Endothelial cell of umbilical vein (primary cell): ENCODE measurements at regions not wholly inside any gene's neighbourhood (a gene's known extent, or its start where the extent isn't known, plus 50 kb on each side); places are given as distances from the start of the nearest gene placed in this dataset.

Experiments
- BruUV-seq: library from RNA; stranded (reverse); fragments of 400-500 nt; replicated peaks from 2 replicates; lab custom pipeline; 2021; lab: Mats Ljungman, UMichigan
- CTCF ChIA-PET: fragments of 300-600, 350-600 bp; sonication (Branson Sonifier 250); formaldehyde crosslinking; loops from one replicate; lab custom pipeline; 2021; ENCODE audit warnings: antibody characterized with exemption, inconsistent platforms; lab: Charles Lee
- POLR2A ChIA-PET: fragments of 300-600, 350-600 bp; sonication (Branson Sonifier 250); formaldehyde crosslinking; loops from one replicate; lab custom pipeline; 2021; ENCODE audit warnings: antibody characterized with exemption, inconsistent platforms; lab: Charles Lee
- DNase-seq: peaks from one replicate; pipeline ENCODE4 v3.0.0-alpha.2; 2011; ENCODE audit warnings: low read depth, low spot score
- FAIRE-seq: peaks from 2 replicates; lab custom pipeline; 2011; peaks lifted over from hg19 to GRCh38; lab: Jason Lieb, UNC
- H2AFZ ChIP-seq: 2 replicates; pipeline ENCODE4 v1.6.0; 2012; ENCODE audit warnings: low read depth, low read length, control low read depth, inconsistent platforms
- H3K27ac ChIP-seq: 2 replicates; pipeline ENCODE4 v1.5.1; 2011; ENCODE audit warnings: low read depth, mild to moderate bottlenecking, control low read depth, low read length, moderate library complexity; ENCODE audit not compliant: insufficient read depth
- H3K27me3 ChIP-seq, 2 experiments: 2 replicates each; pipeline versions ENCODE4 v1.6.0 to v1.6.1; 2011; ENCODE audit warnings: low read length in 2 of 2, mixed read lengths in 1 of 2; ENCODE audit not compliant: control insufficient read depth in 2 of 2, insufficient read depth in 2 of 2
- H3K36me3 ChIP-seq, 2 experiments: 2 replicates in 1 of 2; 3 replicates in 1 of 2; pipeline ENCODE4 v1.5.1; 2011; ENCODE audit warnings: low read length in 2 of 2, mild to moderate bottlenecking in 1 of 2, moderate library complexity in 1 of 2; ENCODE audit not compliant: control insufficient read depth in 2 of 2, insufficient read depth in 2 of 2; ENCODE audit errors: extremely low read depth in 1 of 2
- H3K4me1 ChIP-seq: 3 replicates; pipeline ENCODE4 v1.5.1; 2011; ENCODE audit warnings: mild to moderate bottlenecking, low read length; ENCODE audit not compliant: control insufficient read depth, insufficient read depth; ENCODE audit errors: extremely low read depth
- H3K4me2 ChIP-seq: 2 replicates; pipeline ENCODE4 v1.6.1; 2011; ENCODE audit warnings: low read length, control low read depth, mixed read lengths; ENCODE audit not compliant: insufficient read depth
- H3K4me3 ChIP-seq, 3 experiments: fragments of 200-600 bp in 1 of 3; sonication (generic), shearing (Covaris generic) in 1 of 3; replicated peaks in 1 of 3; 2 replicates each; pipeline ENCODE4 v1.5.1; 2011 to 2016; ENCODE audit warnings: control low read depth in 3 of 3, low read length in 3 of 3, mild to moderate bottlenecking in 2 of 3, inconsistent platforms in 1 of 3, low read depth in 1 of 3, moderate library complexity in 1 of 3; ENCODE audit not compliant: insufficient read depth in 1 of 3
- H3K79me2 ChIP-seq: 2 replicates; pipeline ENCODE4 v1.6.0; 2012; ENCODE audit warnings: low read length, inconsistent platforms; ENCODE audit not compliant: control insufficient read depth, insufficient read depth
- H3K9ac ChIP-seq: replicated peaks from 2 replicates; pipeline ENCODE3; 2011; ENCODE audit warnings: low read length, control low read depth; ENCODE audit not compliant: insufficient read depth; ENCODE audit errors: extremely low read depth
- H3K9me1 ChIP-seq: replicated peaks from 3 replicates; pipeline ENCODE4 v1.6.0; 2011; ENCODE audit warnings: mild to moderate bottlenecking, low read length; ENCODE audit not compliant: control insufficient read depth, insufficient read depth; ENCODE audit errors: extremely low read depth
- H3K9me3 ChIP-seq: replicated peaks from 2 replicates; pipeline ENCODE4 v1.5.1; 2012; ENCODE audit warnings: low read length, inconsistent platforms; ENCODE audit not compliant: control insufficient read depth, insufficient read depth
- H4K20me1 ChIP-seq: replicated peaks from 2 replicates; pipeline ENCODE3; 2011; ENCODE audit warnings: mild to moderate bottlenecking, low read length; ENCODE audit not compliant: control insufficient read depth, insufficient read depth; ENCODE audit errors: extremely low read depth
- FOS ChIP-seq: IDR thresholded peaks from 2 replicates; pipeline ENCODE4 v1.6.1; 2011; ENCODE audit warnings: mild to moderate bottlenecking, low read length, moderate library complexity, borderline replicate concordance; ENCODE audit not compliant: insufficient read depth
- GATA2 ChIP-seq: IDR thresholded peaks from 2 replicates; pipeline ENCODE4 v1.7.0; 2011; ENCODE audit warnings: low read depth, mild to moderate bottlenecking, moderate library complexity, mixed read lengths, low read length; ENCODE audit not compliant: insufficient read length, insufficient read depth
- MYC ChIP-seq: IDR thresholded peaks from one replicate; pipeline ENCODE4 v1.6.1; 2011; ENCODE audit warnings: mild to moderate bottlenecking, low read depth, low read length
- POLR2A ChIP-seq: IDR thresholded peaks from 2 replicates; pipeline ENCODE4 v1.6.1; 2012; ENCODE audit warnings: low read depth, mild to moderate bottlenecking, control low read depth, low read length
- POLR2AphosphoS5 ChIP-seq: IDR thresholded peaks from 2 replicates; pipeline ENCODE4 v1.6.1; 2012; ENCODE audit warnings: low read depth, mild to moderate bottlenecking, control low read depth, low read length, moderate library complexity; ENCODE audit not compliant: insufficient read depth
- dilution Hi-C: fragments of 300-500 bp; cut with MboI; formaldehyde crosslinking; loops from one replicate; pipeline ENCODE4 v1.15.0; 2019; ENCODE audit warnings: low sequenced_read_pairs; ENCODE audit not compliant: extremely low pct_ligation_motif_present
- intact Hi-C: fragments of 100-400 bp; cut with micrococcal nuclease; formaldehyde crosslinking; loops from one replicate; pipeline ENCODE4 v1.10.0; 2022
- TF ChIP-seq, protein P1 (sequence below), 2 donors: IDR thresholded peaks; 1 replicate in 1 of 2; 2 replicates in 1 of 2; pipeline ENCODE4 v1.5.1; 2011; ENCODE audit warnings: low read length in 2 of 2, mild to moderate bottlenecking in 2 of 2, moderate library complexity in 2 of 2, control low read depth in 1 of 2, inconsistent platforms in 1 of 2, low read depth in 1 of 2; ENCODE audit not compliant: insufficient read depth in 1 of 2; ENCODE audit errors: extremely low read depth in 1 of 2
- TF ChIP-seq, protein P2 (sequence below): IDR thresholded peaks from 2 replicates; pipeline ENCODE4 v1.6.1; 2011; ENCODE audit not compliant: insufficient read depth, insufficient read length

DNA sequence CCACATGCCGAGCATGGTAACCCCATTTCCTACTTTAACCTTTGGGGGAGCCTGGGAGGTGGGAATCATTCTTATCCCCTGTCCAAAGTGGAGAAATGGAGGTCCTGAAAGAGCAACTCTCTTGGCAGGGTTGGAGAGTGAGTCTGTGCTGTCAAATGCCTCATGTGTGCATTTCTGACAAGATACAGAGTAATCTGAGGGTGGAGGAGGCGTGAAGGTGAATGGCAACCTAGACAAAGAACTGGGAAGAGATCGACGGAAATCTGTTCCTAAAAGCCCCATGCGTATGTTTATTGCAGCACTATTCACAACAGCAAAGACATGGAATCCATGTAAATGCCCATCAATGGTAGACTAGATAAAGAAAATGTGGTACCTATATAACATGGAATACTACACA is 63.8 kb upstream of the USP29 start:
- no TSS peak for BruUV-seq
- Histone ChIP-seq H3K4me1 (no peaks in the 10 kb centered on the region), H4K20me1 (no peaks in the 10 kb centered on the region), H3K9ac (no peak overlapping the region), H3K4me2 (no peak overlapping the region), H3K27me3 (no peaks in the 10 kb centered on the region), H3K4me3 (no peak overlapping the region), H3K79me2 (no peaks in the 10 kb centered on the region), H2AFZ (no peak overlapping the region), H3K36me3 (no peaks in the 10 kb centered on the region), H3K9me3 (no peaks in the 10 kb centered on the region), H3K27ac (no peak overlapping the region), H3K9me1 (no peaks in the 10 kb centered on the region)
- POLR2A ChIA-PET, result no interaction called here
- dilution Hi-C loops, result no loop called here
- intact Hi-C loops, result no loop called here
- CTCF ChIA-PET, result no interaction called here
- FAIRE-seq (no peak), DNase-seq (no peak)
- TF ChIP-seq, protein P1, sequence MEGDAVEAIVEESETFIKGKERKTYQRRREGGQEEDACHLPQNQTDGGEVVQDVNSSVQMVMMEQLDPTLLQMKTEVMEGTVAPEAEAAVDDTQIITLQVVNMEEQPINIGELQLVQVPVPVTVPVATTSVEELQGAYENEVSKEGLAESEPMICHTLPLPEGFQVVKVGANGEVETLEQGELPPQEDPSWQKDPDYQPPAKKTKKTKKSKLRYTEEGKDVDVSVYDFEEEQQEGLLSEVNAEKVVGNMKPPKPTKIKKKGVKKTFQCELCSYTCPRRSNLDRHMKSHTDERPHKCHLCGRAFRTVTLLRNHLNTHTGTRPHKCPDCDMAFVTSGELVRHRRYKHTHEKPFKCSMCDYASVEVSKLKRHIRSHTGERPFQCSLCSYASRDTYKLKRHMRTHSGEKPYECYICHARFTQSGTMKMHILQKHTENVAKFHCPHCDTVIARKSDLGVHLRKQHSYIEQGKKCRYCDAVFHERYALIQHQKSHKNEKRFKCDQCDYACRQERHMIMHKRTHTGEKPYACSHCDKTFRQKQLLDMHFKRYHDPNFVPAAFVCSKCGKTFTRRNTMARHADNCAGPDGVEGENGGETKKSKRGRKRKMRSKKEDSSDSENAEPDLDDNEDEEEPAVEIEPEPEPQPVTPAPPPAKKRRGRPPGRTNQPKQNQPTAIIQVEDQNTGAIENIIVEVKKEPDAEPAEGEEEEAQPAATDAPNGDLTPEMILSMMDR (IDR thresholded peaks at IDR 0.05; ENCODE audit: extremely low read depth in 1 of 2, insufficient read depth in 1 of 2, low read depth in 1 of 2, low read length in 2 of 2), result no peak
- no peak for TF ChIP-seq POLR2AphosphoS5
- no peak for TF ChIP-seq MYC
- no peak for TF ChIP-seq GATA2
- TF ChIP-seq FOS, result no peak
- no peak for TF ChIP-seq POLR2A
- TF ChIP-seq, protein P2, sequence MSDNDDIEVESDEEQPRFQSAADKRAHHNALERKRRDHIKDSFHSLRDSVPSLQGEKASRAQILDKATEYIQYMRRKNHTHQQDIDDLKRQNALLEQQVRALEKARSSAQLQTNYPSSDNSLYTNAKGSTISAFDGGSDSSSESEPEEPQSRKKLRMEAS, result no peak
